Right lobe of liver (tissue), 4 donors: ENCODE measurements at regions not wholly inside any gene's neighbourhood (a gene's known extent, or its start where the extent isn't known, plus 50 kb on each side); places are given as distances from the start of the nearest gene placed in this dataset.

Experiments
- CTCF ChIP-seq, 4 donors: fragments of 200-600 bp in 3 of 4; fragments of 450-650 bp in 1 of 4; IDR thresholded peaks; one replicate each; pipeline versions ENCODE4 v1.5.1 to v1.8.0; 2016 to 2022; ENCODE audit warnings: antibody characterized with exemption in 4 of 4, mild to moderate bottlenecking in 2 of 4
- POLR2A ChIP-seq: fragments of 450-650 bp; IDR thresholded peaks from one replicate; pipeline ENCODE4 v1.6.1; 2017; ENCODE audit warnings: antibody characterized with exemption, mild to moderate bottlenecking
- donor health status: DM: no; HTN: no; CAD: no.
- donor health status: DM: no; HTN: no; CAD: no.
- donor health status: DM: no; HTN: yes; CAD: no.

- TF ChIP-seq CTCF (IDR thresholded peaks at IDR 0.05) (no peak), POLR2A (no peak)
These were observed 88.1 kb upstream of the FAM3C start for GRCh38 chr7:121484089-121484763.
